A673 (cell line): ENCODE measurements at regions not wholly inside any gene's neighbourhood (a gene's known extent, or its start where the extent isn't known, plus 50 kb on each side); places are given as distances from the start of the nearest gene placed in this dataset.

Experiments used
- CTCF ChIP-seq: fragments of 300-800, 200-600 bp; sonication (generic); conservative IDR thresholded peaks from 2 replicates; pipeline ENCODE4 v1.5.1; 2017; ENCODE audit warnings: low read depth, mild to moderate bottlenecking, antibody characterized with exemption, low read length, moderate library complexity, mixed read lengths
- EZH2 ChIP-seq: fragments of 200-600 bp; sonication (generic); IDR thresholded peaks from 2 replicates; pipeline ENCODE4 v1.6.1; 2017; ENCODE audit warnings: borderline replicate concordance, low read depth, mild to moderate bottlenecking, mixed read lengths, antibody characterized with exemption, low read length; ENCODE audit not compliant: poor library complexity, severe bottlenecking

DNA sequence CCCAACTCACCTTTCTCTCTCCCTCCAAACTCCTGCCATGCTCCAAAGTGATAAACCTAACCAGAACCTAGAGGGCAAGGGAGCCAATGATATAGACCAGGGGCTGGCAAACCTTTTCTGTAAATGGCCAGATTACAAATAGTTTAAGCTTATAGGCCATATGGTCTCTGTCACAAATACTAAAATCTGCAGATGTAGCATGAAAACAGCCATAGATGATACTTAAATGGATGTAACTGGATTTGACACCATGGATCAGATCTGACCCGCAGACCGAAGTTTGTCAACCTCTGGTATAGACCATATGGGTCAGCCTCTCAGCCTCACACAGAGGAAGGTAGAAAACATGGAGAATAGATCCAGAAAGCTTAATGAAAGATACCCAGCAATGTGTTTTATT is 165.2 kb upstream of the STT3B start:
- TF ChIP-seq CTCF, result no peak
- no peak for TF ChIP-seq EZH2
